GM18909 (cell line): ENCODE measurements at regions not wholly inside any gene's neighbourhood (a gene's known extent, or its start where the extent isn't known, plus 50 kb on each side); places are given as distances from the start of the nearest gene placed in this dataset.
"Not testable (repeated sequence)": the region's sequence is repeated elsewhere in the genome, so short reads cannot be mapped to it uniquely, and the experiment has no call there.

Source experiments
- ATAC-seq: cut with Tn5 transposase; IDR thresholded peaks from one replicate; pipeline ENCODE4 v1.9.1; 2021; ENCODE audit warnings: mild to moderate bottlenecking; ENCODE audit not compliant: unreplicated experiment, poor library complexity

GRCh38 chr9:99466781-99467180 lies 244.7 kb downstream of the SEC61B start:
- no peak for ATAC-seq

GRCh38 chr9:99471033-99471432 lies 249.0 kb downstream of the SEC61B start:
- ATAC-seq: no peak

- ATAC-seq: no peak
These were observed 250.3 kb downstream of the SEC61B start for GRCh38 chr9:99472240-99472915.

GRCh38 chr9:99472916-99473245 lies 250.8 kb downstream of the SEC61B start:
- no peak for ATAC-seq

DNA sequence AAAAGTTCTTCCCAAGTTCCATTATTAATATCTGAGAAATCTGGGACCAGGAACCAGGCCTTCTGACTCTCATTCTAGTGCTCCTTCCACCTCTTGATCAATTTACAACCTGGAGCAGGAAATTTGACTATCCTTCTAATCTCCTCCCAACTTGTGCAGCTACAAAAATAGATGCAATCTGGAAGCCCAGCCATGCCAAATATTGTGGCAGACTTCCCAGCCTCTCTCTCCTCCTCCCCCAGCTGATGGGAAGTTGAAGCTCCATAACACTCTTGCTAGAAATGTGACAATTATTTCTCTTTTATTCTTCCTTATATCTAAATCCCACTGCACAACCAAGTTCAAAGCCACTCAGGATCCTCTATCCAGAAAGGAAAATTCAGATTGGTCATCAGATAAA lies 252.1 kb downstream of the SEC61B start:
- no peak for ATAC-seq

GRCh38 chr9:99475401-99476065 lies 253.5 kb downstream of the SEC61B start:
- no peak for ATAC-seq

DNA sequence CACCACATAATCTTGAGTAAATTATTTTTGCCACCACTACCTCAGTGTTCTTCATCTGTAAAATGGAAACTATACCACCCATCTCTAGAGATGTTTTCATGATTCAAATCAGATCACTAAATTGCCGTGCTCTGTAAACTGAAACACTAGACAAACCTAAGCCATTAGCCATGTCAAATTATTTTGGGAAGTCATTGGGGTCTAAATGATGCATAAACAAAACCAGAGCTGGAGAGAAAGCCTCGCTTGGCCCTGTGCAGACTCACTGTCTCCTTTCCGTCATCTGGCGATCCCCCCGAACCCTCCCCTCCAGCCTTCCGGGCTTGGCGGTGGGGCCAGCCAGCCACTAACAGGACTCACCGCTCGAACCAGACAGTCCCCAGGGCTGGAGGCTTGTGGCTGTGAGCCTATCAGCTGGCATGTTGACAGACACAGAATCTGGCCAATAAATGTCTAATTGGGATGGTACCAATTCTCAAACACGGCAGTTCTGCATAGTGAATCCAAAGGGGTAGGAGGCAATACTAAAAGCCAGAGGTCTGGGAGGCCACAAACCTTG lies 256.5 kb downstream of the SEC61B start:
- no peak for ATAC-seq

DNA sequence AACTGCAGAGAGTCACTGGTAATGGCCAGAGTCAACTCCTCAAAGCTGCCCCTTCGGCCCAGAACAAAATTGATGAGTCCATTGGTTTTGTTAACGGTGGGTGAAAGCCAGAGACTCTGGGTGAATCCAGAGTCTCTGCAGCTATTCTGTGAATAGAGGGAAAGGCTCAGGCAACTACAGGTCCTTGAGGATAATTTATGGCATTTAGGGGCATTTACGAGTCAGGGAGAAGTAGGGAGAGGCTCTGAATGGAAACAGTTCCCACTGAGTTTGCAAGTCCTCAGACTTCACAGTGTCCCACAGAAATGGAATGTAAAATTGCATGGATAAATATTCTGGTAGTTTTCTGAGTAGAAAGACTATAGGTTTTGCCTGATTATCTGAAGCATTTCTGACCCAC lies 257.8 kb downstream of the SEC61B start:
- ATAC-seq: no peak

- ATAC-seq: no peak
These were observed 263.4 kb downstream of the SEC61B start for GRCh38 chr9:99485459-99485858.

DNA sequence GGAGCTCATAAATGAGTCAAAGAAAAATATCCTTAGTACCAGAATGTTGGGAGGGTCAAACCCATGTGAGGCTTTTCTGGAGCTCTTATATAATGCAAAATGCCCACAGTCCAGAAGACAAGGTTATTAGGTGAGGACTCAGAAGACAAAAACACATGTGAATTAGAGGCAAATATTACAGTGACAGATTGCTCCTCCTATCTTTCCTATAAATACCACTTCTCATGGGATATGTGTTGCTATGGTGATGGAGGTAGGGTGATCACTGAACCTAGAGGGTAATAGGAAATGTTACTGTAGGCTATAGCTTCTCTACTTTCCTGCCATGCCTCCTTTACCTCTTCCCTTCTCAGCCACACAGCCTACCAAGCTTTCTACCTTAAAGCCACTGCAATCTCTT lies 264.6 kb downstream of the SEC61B start:
- no peak for ATAC-seq

DNA sequence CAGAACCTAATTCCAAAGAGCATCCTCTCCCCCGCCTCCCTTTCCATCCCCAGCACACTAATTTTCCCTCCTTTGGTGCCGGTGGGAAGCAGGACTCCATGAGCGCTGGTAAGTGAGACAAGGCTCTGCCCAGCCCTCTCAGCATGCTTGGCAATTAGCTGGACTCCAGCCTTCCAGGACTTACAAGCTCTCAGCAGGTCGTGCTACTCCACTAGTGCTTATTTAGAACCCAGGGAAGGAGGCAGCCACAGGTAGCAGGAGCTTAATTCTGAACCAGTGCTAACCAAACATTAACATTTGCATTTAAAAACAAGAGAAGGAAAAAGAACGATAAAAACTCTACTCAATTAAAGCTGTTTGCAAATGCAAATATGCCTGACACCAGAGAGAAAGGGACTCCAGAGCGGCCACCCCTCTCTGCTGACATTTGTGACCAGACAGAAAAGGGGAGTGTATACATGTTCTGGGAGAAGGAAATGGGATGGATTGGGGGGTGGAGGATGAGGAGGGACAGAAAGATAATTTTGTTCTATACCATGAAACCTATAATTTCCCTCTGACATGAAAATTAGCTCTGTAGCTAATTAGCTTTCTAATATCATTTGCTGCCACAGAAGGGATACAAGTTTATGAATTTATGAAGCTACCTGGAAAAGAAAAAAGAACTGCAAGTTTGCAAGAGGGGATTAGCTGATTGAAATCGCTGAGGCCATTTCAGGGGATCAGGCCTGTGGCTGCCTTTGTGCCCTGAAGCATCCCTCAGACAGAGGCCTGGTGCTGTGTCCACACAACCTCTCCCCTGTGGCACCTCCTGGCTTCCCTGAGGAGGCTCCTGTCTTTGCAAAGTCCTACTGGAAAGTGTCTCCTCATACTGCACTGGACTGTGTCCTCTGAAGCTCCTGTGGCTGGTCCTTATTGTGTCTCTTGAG lies 266.3 kb downstream of the SEC61B start:
- ATAC-seq: no peak

GRCh38 chr9:99489060-99489413 lies 267.0 kb downstream of the SEC61B start:
- ATAC-seq: no peak

DNA sequence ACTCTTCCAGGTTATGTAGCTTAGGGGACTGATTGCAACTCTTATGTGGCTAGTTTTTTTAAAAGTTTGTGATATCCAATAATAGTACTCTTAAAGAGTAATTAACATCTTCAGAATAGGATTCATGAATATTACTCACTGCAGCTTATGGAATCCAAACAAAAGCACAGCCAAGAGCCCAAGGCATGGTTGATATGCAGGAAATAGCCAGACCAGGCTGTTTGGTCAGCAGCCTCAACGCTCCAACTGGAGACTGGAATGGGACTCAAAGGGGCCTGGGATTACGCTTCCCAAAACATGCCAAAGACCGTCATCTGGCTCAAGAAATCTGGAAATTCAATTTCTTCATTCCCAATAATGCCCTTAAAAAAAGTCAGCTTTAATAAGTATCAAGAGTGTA lies 268.6 kb downstream of the SEC61B start:
- ATAC-seq: no peak

DNA sequence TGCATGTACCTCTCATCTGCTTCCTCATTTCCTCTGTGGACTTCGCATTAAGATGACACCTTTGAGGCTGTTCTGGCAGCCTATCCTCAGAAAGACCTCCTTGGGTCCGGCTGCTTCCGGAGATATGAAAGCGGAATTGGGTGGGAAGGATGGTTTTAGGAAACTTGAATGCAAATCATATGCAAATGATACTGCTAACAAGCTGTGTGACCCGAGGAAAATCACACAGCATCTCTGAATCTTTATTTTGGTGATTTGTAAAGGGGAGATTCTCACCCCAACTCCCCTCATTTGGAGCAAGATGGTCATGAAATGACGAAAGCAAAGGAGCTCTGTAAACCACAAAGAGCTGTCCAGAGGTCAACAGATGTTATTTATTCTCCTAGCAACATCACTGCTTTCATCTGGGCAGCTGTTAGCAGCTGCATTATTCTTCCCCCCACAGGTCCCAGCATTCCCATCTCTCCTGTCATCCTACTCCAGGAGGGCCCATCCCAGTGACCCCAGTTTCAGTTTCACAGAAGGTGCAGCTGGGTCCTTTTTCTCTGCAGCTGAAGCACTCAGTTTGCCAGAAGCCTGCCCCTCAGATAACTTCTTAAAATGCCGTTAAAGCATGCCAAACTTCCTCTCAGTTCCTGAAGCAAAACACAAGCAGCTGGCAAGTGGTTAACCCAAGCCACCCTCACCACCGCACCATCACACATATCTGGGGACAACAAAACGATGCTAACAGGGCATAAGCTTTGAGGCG lies 269.5 kb downstream of the SEC61B start:
- ATAC-seq: peak; percentile 78

- no peak for ATAC-seq
These were observed 275.6 kb downstream of the SEC61B start for GRCh38 chr9:99497641-99498040.

DNA sequence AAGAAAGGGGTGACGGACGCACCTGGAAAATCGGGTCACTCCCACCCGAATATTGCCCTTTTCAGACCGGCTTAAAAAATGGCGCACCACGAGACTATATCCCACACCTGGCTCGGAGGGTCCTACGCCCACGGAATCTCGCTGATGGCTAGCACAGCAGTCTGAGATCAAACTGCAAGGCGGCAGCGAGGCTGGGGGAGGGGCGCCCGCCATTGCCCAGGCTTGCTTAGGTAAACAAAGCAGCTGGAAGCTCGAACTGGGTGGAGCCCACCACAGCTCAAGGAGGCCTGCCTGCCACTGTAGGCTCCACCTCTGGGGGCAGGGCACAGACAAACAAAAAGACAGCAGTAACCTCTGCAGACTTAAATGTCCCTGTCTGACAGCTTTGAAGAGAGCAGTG lies 276.9 kb downstream of the SEC61B start:
- not testable (repeated sequence) for ATAC-seq

DNA sequence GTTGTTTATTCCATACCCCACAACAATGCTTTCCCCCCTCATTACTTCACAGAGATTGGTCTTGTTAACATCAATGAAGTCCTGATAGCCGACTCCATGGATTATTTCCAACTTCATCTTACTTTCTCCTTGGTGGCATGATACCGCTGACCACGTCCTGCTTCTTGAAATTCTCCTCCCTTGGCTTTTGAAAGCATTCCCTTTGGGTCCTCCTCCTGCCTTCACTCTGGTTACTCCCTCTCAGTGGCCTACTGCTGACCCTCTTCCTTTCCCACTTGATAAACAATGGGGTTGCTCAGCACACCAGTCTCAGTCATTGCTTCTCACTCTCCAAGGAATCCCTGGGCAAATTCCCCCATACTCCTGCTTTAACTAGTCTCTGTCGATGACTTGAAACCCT lies 283.9 kb downstream of the SEC61B start:
- no peak for ATAC-seq

DNA sequence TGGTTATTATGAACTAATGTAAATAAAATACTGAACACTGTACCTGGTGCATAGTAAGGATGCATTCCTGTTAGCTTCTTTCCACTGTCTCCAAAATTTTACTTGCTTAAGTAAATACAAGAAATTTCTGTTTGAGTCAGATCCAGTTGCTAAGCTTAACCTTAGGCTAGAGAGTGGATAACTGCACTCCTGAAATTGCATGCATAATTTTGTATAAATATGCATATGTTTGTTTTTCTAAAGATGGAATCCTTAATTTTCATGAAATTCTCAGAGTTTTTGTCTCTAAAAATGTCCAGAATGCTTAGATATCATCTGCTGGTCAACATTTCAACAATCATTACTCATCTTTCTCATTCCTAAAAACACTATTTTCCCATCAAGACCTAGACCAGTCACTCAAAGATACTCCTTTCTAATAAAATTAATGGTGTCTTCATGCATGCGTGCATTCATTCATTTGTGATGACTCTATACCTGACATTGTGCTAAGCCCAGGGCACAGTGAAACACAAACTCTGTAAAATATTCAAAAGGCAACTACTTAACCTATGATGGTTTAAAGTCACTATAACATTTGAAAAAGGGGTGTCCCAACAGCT lies 284.8 kb downstream of the SEC61B start:
- ATAC-seq: no peak

GRCh38 chr9:99509065-99509745 lies 287.1 kb downstream of the SEC61B start:
- ATAC-seq: no peak
